ENCODE measurements at regions not wholly inside any gene's neighbourhood (a gene's known extent, or its start where the extent isn't known, plus 50 kb on each side); places are given as distances from the start of the nearest gene placed in this dataset.

- H3K9ac ChIP-seq (ENCODE audit: control insufficient read depth, extremely low read depth, insufficient read depth, low read length) = no peak overlapping the region
- no peaks in the 10 kb centered on the region for H3K36me3 ChIP-seq (ENCODE audit: control insufficient read depth in 2 of 2, extremely low read depth in 1 of 2, insufficient read depth in 2 of 2, low read length in 2 of 2)
- no peak for TF ChIP-seq CTCF (optimal IDR thresholded peaks at IDR 0.05 in 1 of 3, IDR thresholded peaks at IDR 0.05 in 1 of 3, conservative IDR thresholded peaks at IDR 0.05 in 1 of 3; ENCODE audit: extremely low read depth in 1 of 3, insufficient read depth in 2 of 3, low read length in 3 of 3)
- TF ChIP-seq EZH2 (IDR thresholded peaks at IDR 0.05; ENCODE audit: low read length) = no peak
- no peak for DNase-seq (ENCODE audit: low read depth, low spot score)
- H3K4me2 ChIP-seq (ENCODE audit: control insufficient read depth, extremely low read depth, insufficient read depth, low read depth, low read length) = no peak overlapping the region
- no peak overlapping the region for H3K27ac ChIP-seq (ENCODE audit: control insufficient read depth, insufficient read depth, low read length)
- no peak overlapping the region for H3K4me3 ChIP-seq (ENCODE audit: control insufficient read depth in 2 of 3, extremely low read depth in 1 of 3, insufficient read depth in 2 of 3, low read depth in 1 of 3, low read length in 3 of 3)
- no peaks in the 10 kb centered on the region for H3K9me3 ChIP-seq (ENCODE audit: control insufficient read depth, low read depth, low read length)
- H3K4me1 ChIP-seq (ENCODE audit: control insufficient read depth, extremely low read depth, insufficient read depth, low read length) = no peaks in the 10 kb centered on the region
- H3K9me1 ChIP-seq (ENCODE audit: control insufficient read depth, extremely low read depth, insufficient read depth, low read length) = no peaks in the 10 kb centered on the region
- H3K27me3 ChIP-seq (ENCODE audit: control insufficient read depth, extremely low read depth, insufficient read depth, low read length) = peaks cover 47% of the 10 kb centered on the region
- FAIRE-seq = no peak
- dilution Hi-C loops (cut with MboI; ENCODE audit: extremely low pct_ligation_motif_present, low sequenced_read_pairs) = no loop called here
- H4K20me1 ChIP-seq (ENCODE audit: control insufficient read depth, extremely low read depth, insufficient read depth, low read length) = no peaks in the 10 kb centered on the region
- H2AFZ ChIP-seq (ENCODE audit: control insufficient read depth, low read length) = no peak overlapping the region
- H3K79me2 ChIP-seq (ENCODE audit: control insufficient read depth, insufficient read depth, low read length) = no peaks in the 10 kb centered on the region
Measured at GRCh38 chr20:37464611-37465010, 56.4 kb upstream of the NNAT start.

Measured in keratinocyte (primary cell).